Esophagus muscularis mucosa (tissue), 4 donors: ENCODE measurements at regions not wholly inside any gene's neighbourhood (a gene's known extent, or its start where the extent isn't known, plus 50 kb on each side); places are given as distances from the start of the nearest gene placed in this dataset.
A peak's percentile ranks its signal among the peaks of the same experiment; 100 is the strongest.

ENCODE experiments used
- DNase-seq: peaks from one replicate; pipeline ENCODE4 v3.0.0-alpha.2; 2017; ENCODE audit errors: extremely low spot score
- H3K27ac ChIP-seq, 4 donors: fragments of 200-600 bp; sonication (generic); replicated peaks in 1 of 4; 1 replicate in 3 of 4; 2 replicates in 1 of 4; pipeline ENCODE4 v1.5.1; 2016 to 2019; ENCODE audit warnings: mild to moderate bottlenecking in 1 of 4
- H3K27me3 ChIP-seq, 4 donors: fragments of 200-600 bp; sonication (generic); one replicate each; pipeline versions ENCODE4 v1.5.1 to v1.6.0; 2016 to 2019
- H3K36me3 ChIP-seq, 4 donors: fragments of 200-600 bp; sonication (generic); one replicate each; pipeline ENCODE4 v1.5.1; 2016 to 2019
- H3K4me1 ChIP-seq, 4 donors: fragments of 200-600 bp; sonication (generic); one replicate each; pipeline ENCODE4 v1.5.1; 2016 to 2019
- H3K4me3 ChIP-seq, 4 donors: fragments of 200-600 bp; sonication (generic); 1 replicate in 2 of 4; 2 replicates in 2 of 4; pipeline ENCODE4 v1.5.1; 2016 to 2019; ENCODE audit warnings: mild to moderate bottlenecking in 4 of 4, moderate library complexity in 1 of 4
- H3K9me3 ChIP-seq, 4 donors: fragments of 200-600 bp; sonication (generic); 1 replicate in 3 of 4; 2 replicates in 1 of 4; pipeline ENCODE4 v1.5.1; 2016 to 2019
- CTCF ChIP-seq, 3 experiments: fragments of 200-600 bp in 2 of 3; fragments of 450-650 bp in 1 of 3; sonication (generic) in 2 of 3; IDR thresholded peaks; one replicate each; pipeline ENCODE4 v1.5.1; 2017 to 2019; ENCODE audit warnings: antibody characterized with exemption in 3 of 3, mild to moderate bottlenecking in 2 of 3, moderate library complexity in 1 of 3
- EP300 ChIP-seq: sonication (generic); formaldehyde crosslinking; IDR thresholded peaks from one replicate; pipeline ENCODE4 v1.6.1; 2017; ENCODE audit warnings: antibody characterized with exemption
- POLR2A ChIP-seq: fragments of 450-650 bp; IDR thresholded peaks from one replicate; pipeline ENCODE4 v1.6.1; 2017; ENCODE audit warnings: antibody characterized with exemption, moderate library complexity, mild to moderate bottlenecking, low read depth
- POLR2AphosphoS5 ChIP-seq, 2 donors: sonication (generic); formaldehyde crosslinking; IDR thresholded peaks; one replicate each; pipeline ENCODE4 v1.6.1; 2017; ENCODE audit warnings: antibody characterized with exemption in 2 of 2
- WGBS: methylation state at CpG from one replicate; pipeline ENCODE4 v1.1.5; 2018; 5-methylcytosine and 5-hydroxymethylcytosine counted together
- intact Hi-C: fragments of 100-400 bp; cut with DNase I; formaldehyde crosslinking; loops from one replicate; pipeline ENCODE4 v1.15.1; 2023

- Histone ChIP-seq H3K27me3 (no peaks in the 10 kb centered on the region), H3K4me3 (no peak overlapping the region), H3K36me3 (no peaks in the 10 kb centered on the region), H3K4me1 (peaks cover 45 to 61% (median 50%) of the 10 kb centered on the region in 4 donors), H3K9me3 (no peaks in the 10 kb centered on the region), H3K27ac (no peak overlapping the region)
- no peak for DNase-seq
- no peak for TF ChIP-seq POLR2AphosphoS5 (IDR thresholded peaks at IDR 0.05)
- no peak for TF ChIP-seq POLR2A
- no peak for TF ChIP-seq EP300
- TF ChIP-seq CTCF (IDR thresholded peaks at IDR 0.05), result no peak
- WGBS, result 65% methylated on average over 2 of the region's 2 CpGs
- intact Hi-C loops, result no loop called here
These were observed 190.1 kb upstream of the DMRT1 start for GRCh38 chr9:651371-651770.

GRCh38 chr9:652914-653313 lies 188.6 kb upstream of the DMRT1 start:
- Histone ChIP-seq H3K36me3 (no peaks in the 10 kb centered on the region), H3K9me3 (no peaks in the 10 kb centered on the region), H3K27ac (peak overlapping the region in 1 of 4 donors; percentile 37), H3K27me3 (no peaks in the 10 kb centered on the region), H3K4me3 (no peak overlapping the region), H3K4me1 (peaks cover 54 to 66% (median 62%) of the 10 kb centered on the region in 4 donors)
- DNase-seq, result no peak
- intact Hi-C loops, result no loop called here
- WGBS, result 74% methylated on average over 9 of the region's 9 CpGs
- TF ChIP-seq POLR2AphosphoS5 (IDR thresholded peaks at IDR 0.05) (peak; percentile 36 to 54), POLR2A (no peak)

GRCh38 chr9:653421-653820 lies 188.1 kb upstream of the DMRT1 start:
- Histone ChIP-seq H3K9me3 (no peaks in the 10 kb centered on the region), H3K27me3 (no peaks in the 10 kb centered on the region), H3K4me3 (no peak overlapping the region), H3K4me1 (peaks cover 57 to 67% (median 61%) of the 10 kb centered on the region in 4 donors), H3K36me3 (no peaks in the 10 kb centered on the region), H3K27ac (peak overlapping the region in 1 of 4 donors; percentile 37)
- no peak for DNase-seq
- 70% methylated on average over 2 of the region's 2 CpGs for WGBS
- TF ChIP-seq POLR2AphosphoS5 (IDR thresholded peaks at IDR 0.05), result no peak
- TF ChIP-seq CTCF (IDR thresholded peaks at IDR 0.05), result no peak
- no peak for TF ChIP-seq EP300
- no peak for TF ChIP-seq POLR2A
- intact Hi-C loops, result no loop called here

GRCh38 chr9:653856-654387 lies 187.6 kb upstream of the DMRT1 start:
- Histone ChIP-seq H3K27ac (no peak overlapping the region), H3K36me3 (no peaks in the 10 kb centered on the region), H3K27me3 (no peaks in the 10 kb centered on the region), H3K4me1 (peaks cover 52 to 62% (median 57%) of the 10 kb centered on the region in 4 donors), H3K4me3 (no peak overlapping the region), H3K9me3 (no peaks in the 10 kb centered on the region)
- no peak for TF ChIP-seq POLR2A
- no peak for TF ChIP-seq EP300
- TF ChIP-seq CTCF (IDR thresholded peaks at IDR 0.05), result no peak
- TF ChIP-seq POLR2AphosphoS5 (IDR thresholded peaks at IDR 0.05), result no peak
- intact Hi-C loops, result no loop called here
- DNase-seq, result no peak
- 72% methylated on average over 3 of the region's 3 CpGs for WGBS

- peaks cover 33 to 43% (median 39%) of the 10 kb centered on the region in 4 donors for H3K4me1 ChIP-seq
- no peak for TF ChIP-seq POLR2AphosphoS5 (IDR thresholded peaks at IDR 0.05)
- TF ChIP-seq POLR2A, result no peak
- no peak for TF ChIP-seq EP300
- no peak for TF ChIP-seq CTCF (IDR thresholded peaks at IDR 0.05)
- no peak overlapping the region for H3K4me3 ChIP-seq
- peak overlapping the region in 1 of 4 donors; percentile 7 for H3K27ac ChIP-seq
- H3K9me3 ChIP-seq, result no peaks in the 10 kb centered on the region
- intact Hi-C loops, result no loop called here
- no peaks in the 10 kb centered on the region for H3K27me3 ChIP-seq
- DNase-seq, result no peak
- 59% methylated on average over 5 of the region's 5 CpGs for WGBS
- no peaks in the 10 kb centered on the region for H3K36me3 ChIP-seq
These were observed 185.6 kb upstream of the DMRT1 start for GRCh38 chr9:655875-656274.
